Nephron (organoid): ENCODE measurements at regions not wholly inside any gene's neighbourhood (a gene's known extent, or its start where the extent isn't known, plus 50 kb on each side); places are given as distances from the start of the nearest gene placed in this dataset.
"Not testable (repeated sequence)": the region's sequence is repeated elsewhere in the genome, so short reads cannot be mapped to it uniquely, and the experiment has no call there.

ENCODE experiments used
- H3K27ac Mint-ChIP-seq, 3 experiments: 2 replicates each; pipeline ENCODE4 v1.8.0; 2020; ENCODE audit warnings: mixed read lengths in 3 of 3, mild to moderate bottlenecking in 2 of 3, moderate library complexity in 1 of 3
- H3K27me3 Mint-ChIP-seq: 2 replicates; pipeline ENCODE4 v1.8.0; 2021; ENCODE audit warnings: low read depth, mild to moderate bottlenecking, moderate library complexity, mixed read lengths
- H3K36me3 Mint-ChIP-seq: 2 replicates; pipeline ENCODE4 v1.8.0; 2020; ENCODE audit warnings: low read depth, mixed read lengths
- H3K4me1 Mint-ChIP-seq: 2 replicates; pipeline ENCODE4 v1.8.0; 2020; ENCODE audit warnings: mixed read lengths
- H3K4me3 Mint-ChIP-seq, 3 experiments: 2 replicates each; pipeline ENCODE4 v1.8.0; 2020; ENCODE audit warnings: mild to moderate bottlenecking in 3 of 3, mixed read lengths in 3 of 3, moderate library complexity in 2 of 3
- H3K9me3 Mint-ChIP-seq: 2 replicates; pipeline ENCODE4 v1.8.0; 2020; ENCODE audit warnings: mixed read lengths
- CTCF ChIP-seq, 3 experiments: fragments of 200-600 bp; sonication (generic); IDR thresholded peaks; one replicate each; pipeline ENCODE4 v1.5.0; 2021; ENCODE audit warnings: antibody characterized with exemption in 3 of 3; ENCODE audit not compliant: unreplicated experiment in 3 of 3

GRCh38 chr1:112146201-112146715 is 156.8 kb upstream of the KCND3 start:
- peaks cover 20% of the 10 kb centered on the region for H3K27me3 Mint-ChIP-seq
- no peaks in the 10 kb centered on the region for H3K36me3 Mint-ChIP-seq
- no peak for TF ChIP-seq CTCF (IDR thresholded peaks at IDR 0.05; ENCODE audit: unreplicated experiment in 3 of 3)
- peaks cover 6% of the 10 kb centered on the region for H3K9me3 Mint-ChIP-seq
- peaks cover 4% of the 10 kb centered on the region for H3K4me1 Mint-ChIP-seq
- no peak overlapping the region for H3K27ac Mint-ChIP-seq
- no peak overlapping the region for H3K4me3 Mint-ChIP-seq

GRCh38 chr1:112160214-112160613 is 170.7 kb upstream of the KCND3 start:
- H3K9me3 Mint-ChIP-seq, H3K4me1 Mint-ChIP-seq, H3K36me3 Mint-ChIP-seq, H3K27ac Mint-ChIP-seq, H3K27me3 Mint-ChIP-seq, H3K4me3 Mint-ChIP-seq: not testable (repeated sequence)

GRCh38 chr1:112165375-112165774 is 175.9 kb upstream of the KCND3 start:
- peaks cover 7% of the 10 kb centered on the region for H3K27me3 Mint-ChIP-seq
- H3K4me1 Mint-ChIP-seq, result no peaks in the 10 kb centered on the region
- H3K9me3 Mint-ChIP-seq, result peaks cover 5% of the 10 kb centered on the region
- TF ChIP-seq CTCF (IDR thresholded peaks at IDR 0.05; ENCODE audit: unreplicated experiment in 3 of 3), result no peak
- no peaks in the 10 kb centered on the region for H3K36me3 Mint-ChIP-seq
- H3K4me3 Mint-ChIP-seq, result no peak overlapping the region
- no peak overlapping the region for H3K27ac Mint-ChIP-seq

GRCh38 chr1:112169517-112169916 is 180.0 kb upstream of the KCND3 start:
- no peak overlapping the region for H3K4me3 Mint-ChIP-seq

GRCh38 chr1:112172294-112172882 is 182.9 kb upstream of the KCND3 start:
- H3K4me1 Mint-ChIP-seq, result no peaks in the 10 kb centered on the region
- no peak overlapping the region for H3K27ac Mint-ChIP-seq
- no peaks in the 10 kb centered on the region for H3K27me3 Mint-ChIP-seq
- H3K9me3 Mint-ChIP-seq, result no peaks in the 10 kb centered on the region
- H3K4me3 Mint-ChIP-seq, result no peak overlapping the region
- H3K36me3 Mint-ChIP-seq, result no peaks in the 10 kb centered on the region
- no peak for TF ChIP-seq CTCF (IDR thresholded peaks at IDR 0.05; ENCODE audit: unreplicated experiment in 3 of 3)

More at GRCh38 chr1:112169517-112169916, 180.0 kb upstream of the KCND3 start:
- no peak overlapping the region for H3K27ac Mint-ChIP-seq
- no peaks in the 10 kb centered on the region for H3K9me3 Mint-ChIP-seq
- no peak for TF ChIP-seq CTCF (IDR thresholded peaks at IDR 0.05; ENCODE audit: unreplicated experiment in 3 of 3)
- no peaks in the 10 kb centered on the region for H3K36me3 Mint-ChIP-seq
- H3K4me1 Mint-ChIP-seq, result no peaks in the 10 kb centered on the region
- H3K27me3 Mint-ChIP-seq, result peaks cover 2% of the 10 kb centered on the region

- Mint-ChIP-seq H3K4me1 (no peaks in the 10 kb centered on the region), H3K27me3 (peaks cover 4% of the 10 kb centered on the region), H3K4me3 (no peak overlapping the region), H3K27ac (no peak overlapping the region), H3K36me3 (no peaks in the 10 kb centered on the region), H3K9me3 (no peaks in the 10 kb centered on the region)
- TF ChIP-seq CTCF (IDR thresholded peaks at IDR 0.05; ENCODE audit: unreplicated experiment in 3 of 3), result no peak
Observed at GRCh38 chr1:112177314-112177713, 187.8 kb upstream of the KCND3 start.
